ENCODE measurements at regions not wholly inside any gene's neighbourhood (a gene's known extent, or its start where the extent isn't known, plus 50 kb on each side); places are given as distances from the start of the nearest gene placed in this dataset.

GRCh38 chr4:65033899-65034298, 624.6 kb upstream of the TECRL start:
- Histone ChIP-seq H3K36me3 (replicated peaks) (no peaks in the 10 kb centered on the region), H3K4me3 (ENCODE audit: low read depth, low read length) (no peak overlapping the region), H3K27me3 (replicated peaks) (no peaks in the 10 kb centered on the region), H3K27ac (no peak overlapping the region)
- DNase-seq, result no peak
- in situ Hi-C loops (cut with HindIII; ENCODE audit: low pct_ligation_motif_present, low sequenced_read_pairs), result no loop called here
- peak; percentile 43 for TF ChIP-seq CTCF (IDR thresholded peaks at IDR 0.05; ENCODE audit: low read depth, low read length, missing control alignments)

GRCh38 chr4:65028592-65028991, 619.3 kb upstream of the TECRL start:
- TF ChIP-seq CTCF (IDR thresholded peaks at IDR 0.05; ENCODE audit: low read depth, low read length, missing control alignments), result no peak
- H3K27ac ChIP-seq, result no peak overlapping the region

GRCh38 chr4:65023883-65024670, 614.8 kb upstream of the TECRL start:
- Histone ChIP-seq H3K27me3 (replicated peaks) (no peaks in the 10 kb centered on the region), H3K27ac (no peak overlapping the region), H3K4me3 (ENCODE audit: low read depth, low read length) (no peak overlapping the region), H3K36me3 (replicated peaks) (no peaks in the 10 kb centered on the region)
- no peak for TF ChIP-seq CTCF (IDR thresholded peaks at IDR 0.05; ENCODE audit: low read depth, low read length, missing control alignments)
- in situ Hi-C loops (cut with HindIII; ENCODE audit: low pct_ligation_motif_present, low sequenced_read_pairs), result no loop called here
- DNase-seq, result no peak

More at GRCh38 chr4:65028592-65028991, 619.3 kb upstream of the TECRL start:
- no peaks in the 10 kb centered on the region for H3K27me3 ChIP-seq (replicated peaks)
- no peaks in the 10 kb centered on the region for H3K36me3 ChIP-seq (replicated peaks)
- in situ Hi-C loops (cut with HindIII; ENCODE audit: low pct_ligation_motif_present, low sequenced_read_pairs), result no loop called here
- no peak overlapping the region for H3K4me3 ChIP-seq (ENCODE audit: low read depth, low read length)
- no peak for DNase-seq

GRCh38 chr4:65023081-65023480, 613.8 kb upstream of the TECRL start:
- no peak for DNase-seq
- Histone ChIP-seq H3K27ac (no peak overlapping the region), H3K27me3 (replicated peaks) (no peaks in the 10 kb centered on the region), H3K36me3 (replicated peaks) (no peaks in the 10 kb centered on the region), H3K4me3 (ENCODE audit: low read depth, low read length) (no peak overlapping the region)
- in situ Hi-C loops (cut with HindIII; ENCODE audit: low pct_ligation_motif_present, low sequenced_read_pairs), result no loop called here
- TF ChIP-seq CTCF (IDR thresholded peaks at IDR 0.05; ENCODE audit: low read depth, low read length, missing control alignments), result no peak

GRCh38 chr4:65021737-65022136, 612.5 kb upstream of the TECRL start:
- TF ChIP-seq CTCF (IDR thresholded peaks at IDR 0.05; ENCODE audit: low read depth, low read length, missing control alignments), result no peak
- Histone ChIP-seq H3K4me3 (ENCODE audit: low read depth, low read length) (no peak overlapping the region), H3K36me3 (replicated peaks) (no peaks in the 10 kb centered on the region), H3K27me3 (replicated peaks) (no peaks in the 10 kb centered on the region), H3K27ac (no peak overlapping the region)
- DNase-seq, result no peak
- in situ Hi-C loops (cut with HindIII; ENCODE audit: low pct_ligation_motif_present, low sequenced_read_pairs), result no loop called here

- DNase-seq, result no peak
- in situ Hi-C loops (cut with HindIII; ENCODE audit: low pct_ligation_motif_present, low sequenced_read_pairs), result no loop called here
- no peak overlapping the region for H3K4me3 ChIP-seq (ENCODE audit: low read depth, low read length)
- no peak for TF ChIP-seq CTCF (IDR thresholded peaks at IDR 0.05; ENCODE audit: low read depth, low read length, missing control alignments)
- no peaks in the 10 kb centered on the region for H3K36me3 ChIP-seq (replicated peaks)
- H3K27ac ChIP-seq, result no peak overlapping the region
- H3K27me3 ChIP-seq (replicated peaks), result no peaks in the 10 kb centered on the region
These were observed 611.9 kb upstream of the TECRL start for GRCh38 chr4:65021149-65021548.

All from brain microvascular endothelial cell (primary cell).